ENCODE measurements at regions not wholly inside any gene's neighbourhood (a gene's known extent, or its start where the extent isn't known, plus 50 kb on each side); places are given as distances from the start of the nearest gene placed in this dataset.
A peak's percentile ranks its signal among the peaks of the same experiment; 100 is the strongest.

DNA sequence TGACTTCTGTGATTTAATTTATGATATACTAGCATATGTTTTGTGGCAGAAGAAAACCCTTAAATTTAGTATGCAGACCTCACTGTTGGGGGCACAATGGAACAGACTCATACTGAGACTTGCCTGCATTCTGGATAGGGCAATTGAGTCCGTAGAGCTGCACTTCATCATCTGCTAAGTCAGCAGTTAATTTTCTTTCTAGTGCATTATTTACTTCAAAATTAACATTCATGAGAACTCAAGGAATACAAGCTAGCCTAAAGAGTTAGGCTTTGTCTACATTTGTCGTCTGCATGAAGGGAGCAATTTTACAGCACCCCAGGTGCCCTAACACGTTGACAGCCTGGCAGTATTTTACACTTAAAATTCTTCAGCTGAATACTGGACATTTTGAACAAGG is 345.5 kb downstream of the CHL1 start:
- Histone ChIP-seq H3K27ac (no peak overlapping the region), H3K9me3 (no peaks in the 10 kb centered on the region), H3K4me3 (no peak overlapping the region), H3K4me2 (no peak overlapping the region), H3K4me1 (no peaks in the 10 kb centered on the region)
- POLR2A ChIA-PET = no interaction called here
- 2% methylated on average over 3 of the region's 3 CpGs for WGBS (ENCODE audit: missing lambda C conversion rate)
- no peak for TF ChIP-seq ZSCAN20 (CRISPR knock-in tag; IDR thresholded peaks at IDR 0.05)
- TF ChIP-seq, protein P1, sequence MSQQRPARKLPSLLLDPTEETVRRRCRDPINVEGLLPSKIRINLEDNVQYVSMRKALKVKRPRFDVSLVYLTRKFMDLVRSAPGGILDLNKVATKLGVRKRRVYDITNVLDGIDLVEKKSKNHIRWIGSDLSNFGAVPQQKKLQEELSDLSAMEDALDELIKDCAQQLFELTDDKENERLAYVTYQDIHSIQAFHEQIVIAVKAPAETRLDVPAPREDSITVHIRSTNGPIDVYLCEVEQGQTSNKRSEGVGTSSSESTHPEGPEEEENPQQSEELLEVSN (IDR thresholded peaks at IDR 0.05; ENCODE audit: borderline replicate concordance, low read depth) = no peak
- TF ChIP-seq HOXA7 (CRISPR knock-in tag; IDR thresholded peaks at IDR 0.05) = no peak
- no peak for TF ChIP-seq RARB (CRISPR knock-in tag; IDR thresholded peaks at IDR 0.05)
- peak; percentile 49 for TF ChIP-seq MAFK (IDR thresholded peaks at IDR 0.05; ENCODE audit: partially characterized antibody)
- no peak for TF ChIP-seq FOSB (CRISPR knock-in tag; IDR thresholded peaks at IDR 0.05)
- DNase-seq (ENCODE audit: low read depth in 1 of 2, low spot score in 1 of 2) (no peak), FAIRE-seq (no peak), ATAC-seq (no peak)
- CTCF ChIA-PET = no interaction called here

DNA sequence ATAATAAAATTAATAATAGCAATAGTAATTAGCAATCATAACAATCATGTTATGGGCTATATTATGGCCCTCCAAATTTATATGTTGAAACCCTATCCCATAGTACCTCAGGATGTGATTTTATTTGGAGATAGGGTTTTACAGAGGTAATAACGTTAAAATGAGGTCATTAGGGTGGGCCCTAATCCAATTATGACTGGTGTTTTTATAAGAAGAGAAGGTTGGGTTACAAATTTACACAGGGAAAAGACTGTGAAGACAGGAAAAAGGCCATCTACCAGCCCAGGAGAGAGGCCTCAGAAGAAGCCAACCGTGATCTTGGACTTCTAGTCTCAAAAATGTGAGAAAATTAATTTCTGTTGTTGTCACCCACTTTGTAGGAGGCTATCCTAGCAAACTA is 353.1 kb downstream of the CHL1 start:
- 0% methylated on average over 2 of the region's 2 CpGs for WGBS (ENCODE audit: missing lambda C conversion rate)
- Histone ChIP-seq H3K4me2 (no peak overlapping the region), H3K4me1 (no peaks in the 10 kb centered on the region), H3K4me3 (no peak overlapping the region), H3K9me3 (no peaks in the 10 kb centered on the region), H3K27ac (no peak overlapping the region)
- no peak for ATAC-seq
- CTCF ChIA-PET = no interaction called here
- FAIRE-seq = no peak
- DNase-seq (ENCODE audit: low read depth in 1 of 2, low spot score in 1 of 2) = no peak
- TF ChIP-seq CBX2 (IDR thresholded peaks at IDR 0.05; ENCODE audit: borderline replicate concordance, low read depth) (no peak), KDM5A (IDR thresholded peaks at IDR 0.05) (no peak), FOSL2 (IDR thresholded peaks at IDR 0.05) (no peak), FOSL2 (CRISPR knock-in tag; IDR thresholded peaks at IDR 0.05) (no peak), EP300 (IDR thresholded peaks at IDR 0.05) (no peak)
- TF ChIP-seq, protein P2, sequence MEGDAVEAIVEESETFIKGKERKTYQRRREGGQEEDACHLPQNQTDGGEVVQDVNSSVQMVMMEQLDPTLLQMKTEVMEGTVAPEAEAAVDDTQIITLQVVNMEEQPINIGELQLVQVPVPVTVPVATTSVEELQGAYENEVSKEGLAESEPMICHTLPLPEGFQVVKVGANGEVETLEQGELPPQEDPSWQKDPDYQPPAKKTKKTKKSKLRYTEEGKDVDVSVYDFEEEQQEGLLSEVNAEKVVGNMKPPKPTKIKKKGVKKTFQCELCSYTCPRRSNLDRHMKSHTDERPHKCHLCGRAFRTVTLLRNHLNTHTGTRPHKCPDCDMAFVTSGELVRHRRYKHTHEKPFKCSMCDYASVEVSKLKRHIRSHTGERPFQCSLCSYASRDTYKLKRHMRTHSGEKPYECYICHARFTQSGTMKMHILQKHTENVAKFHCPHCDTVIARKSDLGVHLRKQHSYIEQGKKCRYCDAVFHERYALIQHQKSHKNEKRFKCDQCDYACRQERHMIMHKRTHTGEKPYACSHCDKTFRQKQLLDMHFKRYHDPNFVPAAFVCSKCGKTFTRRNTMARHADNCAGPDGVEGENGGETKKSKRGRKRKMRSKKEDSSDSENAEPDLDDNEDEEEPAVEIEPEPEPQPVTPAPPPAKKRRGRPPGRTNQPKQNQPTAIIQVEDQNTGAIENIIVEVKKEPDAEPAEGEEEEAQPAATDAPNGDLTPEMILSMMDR (IDR thresholded peaks at IDR 0.05) = no peak
- TF ChIP-seq, protein P3, sequence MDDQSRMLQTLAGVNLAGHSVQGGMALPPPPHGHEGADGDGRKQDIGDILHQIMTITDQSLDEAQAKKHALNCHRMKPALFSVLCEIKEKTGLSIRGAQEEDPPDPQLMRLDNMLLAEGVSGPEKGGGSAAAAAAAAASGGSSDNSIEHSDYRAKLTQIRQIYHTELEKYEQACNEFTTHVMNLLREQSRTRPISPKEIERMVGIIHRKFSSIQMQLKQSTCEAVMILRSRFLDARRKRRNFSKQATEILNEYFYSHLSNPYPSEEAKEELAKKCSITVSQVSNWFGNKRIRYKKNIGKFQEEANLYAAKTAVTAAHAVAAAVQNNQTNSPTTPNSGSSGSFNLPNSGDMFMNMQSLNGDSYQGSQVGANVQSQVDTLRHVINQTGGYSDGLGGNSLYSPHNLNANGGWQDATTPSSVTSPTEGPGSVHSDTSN (IDR thresholded peaks at IDR 0.05) = no peak
- POLR2A ChIA-PET = no interaction called here

DNA sequence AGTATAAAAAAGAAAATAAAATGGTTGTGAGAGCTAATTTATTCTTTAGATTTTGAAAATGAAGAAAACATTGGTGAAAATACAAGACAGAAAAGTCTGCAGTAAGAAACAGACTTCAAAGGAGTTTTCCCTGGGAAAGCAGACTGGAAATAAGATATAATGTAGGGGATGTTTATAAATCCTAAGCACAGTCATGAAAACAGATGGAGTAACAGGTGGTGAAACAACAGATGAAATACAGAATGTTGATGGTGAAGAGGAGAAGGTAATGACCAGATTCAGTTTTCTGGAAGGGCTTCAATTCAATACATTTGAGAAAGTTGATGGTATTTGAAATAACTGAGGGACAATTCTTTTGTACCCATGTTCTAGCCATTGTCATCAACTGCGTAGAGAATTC is 353.9 kb downstream of the CHL1 start:
- POLR2A ChIA-PET = no interaction called here
- H3K4me2 ChIP-seq = no peak overlapping the region
- no peak for DNase-seq (ENCODE audit: low read depth in 1 of 2, low spot score in 1 of 2)
- CTCF ChIA-PET = no interaction called here
- no peaks in the 10 kb centered on the region for H3K4me1 ChIP-seq
- WGBS (ENCODE audit: missing lambda C conversion rate) = 13% methylated on average over 1 of the region's 1 CpG
- no peak overlapping the region for H3K4me3 ChIP-seq
- FAIRE-seq = no peak
- H3K27ac ChIP-seq = no peak overlapping the region
- no peak for ATAC-seq
- TF ChIP-seq, protein P4, sequence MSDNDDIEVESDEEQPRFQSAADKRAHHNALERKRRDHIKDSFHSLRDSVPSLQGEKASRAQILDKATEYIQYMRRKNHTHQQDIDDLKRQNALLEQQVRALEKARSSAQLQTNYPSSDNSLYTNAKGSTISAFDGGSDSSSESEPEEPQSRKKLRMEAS (IDR thresholded peaks at IDR 0.05) = no peak
- TF ChIP-seq CBX8 (IDR thresholded peaks at IDR 0.05) = no peak
- no peak for TF ChIP-seq HEYL (CRISPR knock-in tag; IDR thresholded peaks at IDR 0.05)
- TF ChIP-seq HDAC2 (IDR thresholded peaks at IDR 0.05) = no peak
- TF ChIP-seq MAZ (IDR thresholded peaks at IDR 0.05; ENCODE audit: borderline replicate concordance, low read depth, low read length) = no peak
- no peak for TF ChIP-seq HOXA7 (CRISPR knock-in tag; IDR thresholded peaks at IDR 0.05)
- no peak for TF ChIP-seq RNF2 (IDR thresholded peaks at IDR 0.05; ENCODE audit: borderline replicate concordance, low read depth)
- TF ChIP-seq, protein P5, sequence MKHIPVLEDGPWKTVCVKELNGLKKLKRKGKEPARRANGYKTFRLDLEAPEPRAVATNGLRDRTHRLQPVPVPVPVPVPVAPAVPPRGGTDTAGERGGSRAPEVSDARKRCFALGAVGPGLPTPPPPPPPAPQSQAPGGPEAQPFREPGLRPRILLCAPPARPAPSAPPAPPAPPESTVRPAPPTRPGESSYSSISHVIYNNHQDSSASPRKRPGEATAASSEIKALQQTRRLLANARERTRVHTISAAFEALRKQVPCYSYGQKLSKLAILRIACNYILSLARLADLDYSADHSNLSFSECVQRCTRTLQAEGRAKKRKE (CRISPR knock-in tag; IDR thresholded peaks at IDR 0.05; ENCODE audit: low read depth) = no peak
- no peak for TF ChIP-seq CEBPB (IDR thresholded peaks at IDR 0.05)
- no peak for TF ChIP-seq ESRRA (IDR thresholded peaks at IDR 0.05; ENCODE audit: borderline replicate concordance, low read length)
- no peak for TF ChIP-seq NR3C1 (IDR thresholded peaks at IDR 0.05)
- TF ChIP-seq TFCP2L1 (CRISPR knock-in tag; IDR thresholded peaks at IDR 0.05) = no peak
- no peak for TF ChIP-seq BHLHE40 (IDR thresholded peaks at IDR 0.05; ENCODE audit: low read depth, low read length)
- TF ChIP-seq SREBF2 (IDR thresholded peaks at IDR 0.05) = no peak
- no peak for TF ChIP-seq FOXS1 (CRISPR knock-in tag; IDR thresholded peaks at IDR 0.05)
- no peak for TF ChIP-seq CHD2 (IDR thresholded peaks at IDR 0.05; ENCODE audit: low read length, partially characterized antibody)
- TF ChIP-seq, protein P6, sequence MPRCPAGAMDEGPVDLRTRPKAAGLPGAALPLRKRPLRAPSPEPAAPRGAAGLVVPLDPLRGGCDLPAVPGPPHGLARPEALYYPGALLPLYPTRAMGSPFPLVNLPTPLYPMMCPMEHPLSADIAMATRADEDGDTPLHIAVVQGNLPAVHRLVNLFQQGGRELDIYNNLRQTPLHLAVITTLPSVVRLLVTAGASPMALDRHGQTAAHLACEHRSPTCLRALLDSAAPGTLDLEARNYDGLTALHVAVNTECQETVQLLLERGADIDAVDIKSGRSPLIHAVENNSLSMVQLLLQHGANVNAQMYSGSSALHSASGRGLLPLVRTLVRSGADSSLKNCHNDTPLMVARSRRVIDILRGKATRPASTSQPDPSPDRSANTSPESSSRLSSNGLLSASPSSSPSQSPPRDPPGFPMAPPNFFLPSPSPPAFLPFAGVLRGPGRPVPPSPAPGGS (IDR thresholded peaks at IDR 0.05) = no peak
- no peak for TF ChIP-seq KDM5A (IDR thresholded peaks at IDR 0.05)
- TF ChIP-seq, protein P7, sequence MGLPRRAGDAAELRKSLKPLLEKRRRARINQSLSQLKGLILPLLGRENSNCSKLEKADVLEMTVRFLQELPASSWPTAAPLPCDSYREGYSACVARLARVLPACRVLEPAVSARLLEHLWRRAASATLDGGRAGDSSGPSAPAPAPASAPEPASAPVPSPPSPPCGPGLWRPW (IDR thresholded peaks at IDR 0.05) = no peak
- no peaks in the 10 kb centered on the region for H3K9me3 ChIP-seq
